KOPT-K1 (cell line): ENCODE measurements at regions not wholly inside any gene's neighbourhood (a gene's known extent, or its start where the extent isn't known, plus 50 kb on each side); places are given as distances from the start of the nearest gene placed in this dataset.

Source experiments
- H3K27ac ChIP-seq: fragments of 200-600 bp; sonication (generic); 2 replicates; pipeline ENCODE4 v1.5.1; 2016; ENCODE audit warnings: antibody characterized with exemption, mild to moderate bottlenecking, low read depth, low read length; ENCODE audit not compliant: poor library complexity, severe bottlenecking
- H3K36me3 ChIP-seq: fragments of 200-600 bp; sonication (generic); 2 replicates; pipeline ENCODE4 v1.5.1; 2017; ENCODE audit warnings: antibody characterized with exemption, mild to moderate bottlenecking, low read length, moderate library complexity; ENCODE audit not compliant: insufficient read depth
- H3K9me3 ChIP-seq: fragments of 200-600 bp; sonication (generic); 2 replicates; pipeline ENCODE4 v1.5.1; 2017; ENCODE audit warnings: antibody characterized with exemption, low read length, mild to moderate bottlenecking; ENCODE audit not compliant: insufficient read depth, poor library complexity, severe bottlenecking

DNA sequence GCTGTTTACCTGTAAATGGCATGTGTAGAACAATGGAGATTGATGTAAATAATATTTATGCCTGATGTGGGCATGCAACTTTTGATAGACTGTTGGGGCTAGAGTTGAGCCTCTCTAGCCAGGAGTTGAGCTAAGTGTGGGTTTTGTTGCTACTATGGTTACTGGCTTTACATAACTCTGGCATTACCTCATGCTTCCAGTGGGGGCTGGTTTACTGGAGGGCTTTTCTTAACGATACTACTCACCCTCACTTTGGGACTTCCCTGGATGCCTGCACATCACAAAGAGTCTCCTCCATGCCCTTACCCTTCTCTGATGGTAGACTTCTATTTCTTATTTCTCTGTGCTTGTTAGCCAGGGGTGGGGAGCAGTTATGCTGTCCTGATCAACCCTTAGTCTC lies 524.6 kb upstream of the CDH4 start:
- H3K9me3 ChIP-seq, result peaks cover 5% of the 10 kb centered on the region
- H3K36me3 ChIP-seq, result no peaks in the 10 kb centered on the region
- H3K27ac ChIP-seq, result no peak overlapping the region

DNA sequence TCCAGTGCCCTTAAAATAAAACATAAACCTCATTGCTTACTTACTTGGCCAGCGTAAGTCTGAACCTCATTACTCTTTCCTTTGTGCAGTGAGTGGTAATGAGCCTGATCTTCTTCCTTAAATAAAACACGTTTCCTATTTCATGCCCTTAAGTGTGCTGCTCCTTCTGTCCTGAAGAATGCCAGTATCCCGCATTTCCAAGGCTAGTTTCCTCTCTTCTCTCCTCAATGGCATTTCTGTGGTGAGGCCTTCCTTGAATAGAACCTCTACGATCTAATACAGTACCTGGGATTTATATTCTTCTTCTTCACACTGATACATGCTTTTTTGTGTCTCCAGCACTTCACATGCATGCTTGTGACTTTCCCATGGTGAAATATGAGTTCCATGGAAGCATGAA lies 523.4 kb upstream of the CDH4 start:
- Histone ChIP-seq H3K9me3 (peaks cover 5% of the 10 kb centered on the region), H3K36me3 (no peaks in the 10 kb centered on the region), H3K27ac (no peak overlapping the region)

DNA sequence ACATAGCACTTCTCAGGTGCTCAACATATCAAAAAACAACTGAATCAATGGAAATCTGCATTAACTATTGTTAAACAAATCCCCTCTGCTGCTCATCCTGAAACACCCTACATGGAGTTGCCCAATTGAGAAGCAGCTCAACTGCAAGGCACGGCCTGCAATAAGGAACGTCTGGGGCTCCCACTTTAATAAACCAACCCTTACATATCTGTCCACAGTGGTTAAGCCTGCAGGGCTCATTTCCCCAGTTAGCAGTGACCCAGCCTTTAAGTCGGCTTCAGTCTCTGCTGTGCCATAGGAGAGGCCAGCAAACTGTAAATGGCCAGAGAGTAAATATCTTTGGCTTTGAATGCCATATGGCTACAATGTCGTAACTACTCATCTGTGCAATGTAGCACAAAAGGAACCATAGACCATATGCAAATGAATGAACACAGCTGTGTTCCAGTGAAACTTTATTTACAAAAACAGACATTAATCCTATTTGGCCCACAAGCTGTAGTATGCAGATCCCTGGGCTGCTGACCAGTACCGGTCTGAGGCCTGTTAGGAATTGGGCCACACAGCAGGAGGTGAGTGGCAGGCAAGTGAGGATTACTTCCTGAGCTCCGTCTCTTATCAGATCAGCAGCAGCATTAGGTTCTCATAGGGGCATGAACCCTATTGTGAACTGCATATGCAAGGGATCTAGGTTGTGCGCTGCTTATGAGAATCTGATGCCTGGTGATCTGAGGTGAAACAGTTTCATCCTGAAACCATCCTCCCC lies 522.7 kb upstream of the CDH4 start:
- no peaks in the 10 kb centered on the region for H3K36me3 ChIP-seq
- no peak overlapping the region for H3K27ac ChIP-seq

DNA sequence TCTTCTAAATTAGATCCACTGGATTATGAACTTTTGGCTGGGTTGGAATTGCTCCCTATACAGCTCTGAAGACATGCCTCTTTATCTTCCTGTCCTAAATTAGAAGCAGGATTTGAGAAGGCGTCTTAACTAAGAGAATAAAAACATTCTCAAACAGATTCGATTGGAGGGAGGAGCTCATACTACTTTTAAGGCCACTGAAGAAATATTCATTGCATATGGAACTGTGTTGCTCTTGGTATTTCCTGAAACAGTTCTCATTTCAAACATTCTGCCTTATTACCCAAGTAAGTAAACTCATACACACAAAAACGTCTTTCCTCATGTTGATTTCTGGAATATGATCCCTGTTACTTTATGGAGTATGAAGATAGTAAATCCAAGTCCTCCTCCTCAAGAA lies 519.7 kb upstream of the CDH4 start:
- Histone ChIP-seq H3K27ac (no peak overlapping the region), H3K36me3 (no peaks in the 10 kb centered on the region), H3K9me3 (peaks cover 2% of the 10 kb centered on the region)

More for the DNA sequence above, 522.7 kb upstream of the CDH4 start:
- H3K9me3 ChIP-seq, result peaks cover 5% of the 10 kb centered on the region

DNA sequence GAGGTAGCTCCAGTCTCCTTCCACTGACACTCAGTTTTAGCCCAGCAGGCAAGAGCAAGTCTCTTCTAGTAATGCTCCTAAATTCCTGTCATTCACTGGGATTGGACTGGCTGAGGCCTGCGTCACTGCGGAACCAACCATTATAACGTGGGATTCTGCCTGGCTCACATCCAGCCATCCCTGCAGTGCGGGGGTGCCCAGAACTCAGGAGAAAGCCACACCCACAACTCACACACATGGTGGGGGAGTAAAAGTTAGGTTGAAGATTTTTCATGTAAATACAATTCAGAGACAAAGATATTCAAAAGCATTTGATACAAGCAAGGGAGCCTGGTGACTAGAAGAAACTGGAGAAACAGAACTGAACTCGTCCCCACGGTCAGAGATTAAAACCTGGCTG lies 504.0 kb upstream of the CDH4 start:
- Histone ChIP-seq H3K27ac (no peak overlapping the region), H3K36me3 (no peaks in the 10 kb centered on the region), H3K9me3 (no peaks in the 10 kb centered on the region)

DNA sequence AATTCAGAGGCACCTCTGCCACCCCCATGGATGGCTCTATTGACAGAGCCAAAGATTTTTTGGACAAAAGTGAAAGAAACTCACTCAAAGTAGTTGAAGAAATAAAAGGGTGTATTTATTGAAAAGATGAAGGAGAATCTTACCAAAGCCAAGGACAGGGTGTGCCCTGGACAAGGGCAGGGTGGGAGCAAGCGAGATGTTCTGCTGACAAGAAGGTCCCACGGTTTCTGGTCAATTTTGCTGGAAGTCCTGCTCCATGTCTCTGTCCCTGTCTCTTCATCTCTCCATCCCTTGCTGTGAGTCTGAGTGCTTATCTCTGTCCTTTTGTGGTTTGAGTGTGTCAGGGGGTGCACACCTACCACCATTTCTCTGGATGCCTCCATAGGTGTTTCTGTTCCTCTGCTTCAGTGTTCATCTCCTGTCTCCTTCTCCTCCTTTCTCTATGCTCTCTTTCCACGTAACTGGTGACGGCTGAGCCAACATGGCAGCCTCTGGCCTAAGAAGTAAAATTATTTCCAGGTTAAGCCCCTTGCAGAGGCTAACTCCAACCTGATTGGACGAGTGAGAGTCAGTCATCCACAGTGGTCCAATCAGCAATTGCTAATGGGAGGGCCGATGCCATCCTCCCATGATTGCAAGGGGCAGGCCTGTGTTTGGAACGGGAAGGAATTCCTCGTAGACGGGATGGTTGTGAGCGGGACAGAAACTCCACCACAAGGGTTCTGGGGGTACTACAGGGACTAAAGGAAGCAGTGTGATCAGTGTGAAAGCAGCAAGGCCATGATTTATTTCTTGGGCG lies 502.1 kb upstream of the CDH4 start:
- Histone ChIP-seq H3K36me3 (no peaks in the 10 kb centered on the region), H3K27ac (no peak overlapping the region), H3K9me3 (no peaks in the 10 kb centered on the region)

DNA sequence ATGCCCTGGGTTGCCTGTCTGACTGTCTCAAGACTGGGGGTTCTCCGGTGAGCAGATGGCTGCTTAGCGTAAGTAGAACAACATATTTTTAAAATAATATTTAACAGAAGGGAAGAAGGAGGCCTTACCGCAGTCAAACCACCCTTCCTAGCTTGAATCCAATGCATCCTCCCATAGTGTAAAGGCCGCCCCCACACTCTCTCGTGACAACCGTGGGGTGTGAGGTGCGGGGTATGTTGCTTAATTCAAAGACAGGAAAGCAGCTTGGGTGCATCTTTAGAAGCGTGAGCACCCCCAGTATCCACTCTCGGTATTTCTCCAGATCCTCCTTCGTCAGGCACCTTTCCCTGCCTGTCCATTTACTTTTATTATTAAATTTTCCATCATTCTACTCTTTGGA lies 501.2 kb upstream of the CDH4 start:
- no peaks in the 10 kb centered on the region for H3K9me3 ChIP-seq
- no peaks in the 10 kb centered on the region for H3K36me3 ChIP-seq
- H3K27ac ChIP-seq, result no peak overlapping the region

DNA sequence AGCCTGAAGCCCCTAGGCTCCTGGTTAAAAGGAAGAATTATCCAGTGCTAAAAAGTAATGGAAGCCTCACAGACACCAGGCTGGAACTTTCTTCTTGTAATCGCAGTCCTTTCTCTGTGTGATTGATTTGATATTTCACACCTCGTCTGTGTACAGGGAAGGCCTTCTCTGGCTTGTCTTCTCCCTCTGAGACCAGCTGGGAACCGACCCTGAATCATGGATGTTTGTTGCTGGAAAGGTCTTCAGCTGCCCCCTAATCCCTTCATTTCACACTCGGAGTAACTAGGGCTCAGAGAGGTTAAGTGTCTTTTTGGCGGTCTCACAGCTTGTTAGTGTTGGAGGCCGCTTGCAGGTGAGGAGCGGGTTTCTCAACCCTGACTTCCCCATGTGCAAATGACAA lies 500.2 kb upstream of the CDH4 start:
- Histone ChIP-seq H3K36me3 (no peaks in the 10 kb centered on the region), H3K27ac (no peak overlapping the region), H3K9me3 (no peaks in the 10 kb centered on the region)

DNA sequence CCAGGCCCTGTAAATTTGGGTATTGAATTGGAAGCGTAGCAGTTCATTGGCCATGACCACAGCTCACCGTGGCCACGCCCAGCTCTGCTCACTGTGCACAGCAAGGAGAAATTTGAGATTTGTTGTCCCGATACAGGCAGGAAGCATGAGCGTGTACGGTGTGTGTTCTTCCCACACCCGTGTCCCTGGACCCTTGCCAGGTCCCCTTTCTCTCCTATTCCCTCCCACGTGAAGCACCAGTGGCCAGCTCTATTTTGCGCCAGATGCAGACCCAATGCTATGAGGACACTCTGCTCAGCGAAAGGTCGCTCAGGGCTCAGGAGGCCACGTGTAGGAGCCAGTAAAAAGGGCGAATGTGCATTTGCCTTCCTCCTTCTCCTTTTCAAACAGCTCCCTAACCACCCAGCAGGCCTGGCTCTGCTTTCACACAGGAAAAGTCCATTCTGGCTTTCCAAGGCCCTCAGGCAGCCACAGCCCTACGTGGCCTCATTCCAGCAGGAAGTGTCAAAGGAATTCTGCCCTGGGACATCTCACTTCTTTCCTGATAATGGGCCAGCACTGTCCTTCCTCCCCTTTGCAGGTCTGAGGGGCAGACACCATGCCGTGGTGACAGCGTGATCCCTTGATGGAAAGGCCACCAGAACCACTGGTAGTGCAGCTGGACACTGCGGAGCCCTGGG lies 499.2 kb upstream of the CDH4 start:
- Histone ChIP-seq H3K27ac (no peak overlapping the region), H3K36me3 (no peaks in the 10 kb centered on the region), H3K9me3 (no peaks in the 10 kb centered on the region)

DNA sequence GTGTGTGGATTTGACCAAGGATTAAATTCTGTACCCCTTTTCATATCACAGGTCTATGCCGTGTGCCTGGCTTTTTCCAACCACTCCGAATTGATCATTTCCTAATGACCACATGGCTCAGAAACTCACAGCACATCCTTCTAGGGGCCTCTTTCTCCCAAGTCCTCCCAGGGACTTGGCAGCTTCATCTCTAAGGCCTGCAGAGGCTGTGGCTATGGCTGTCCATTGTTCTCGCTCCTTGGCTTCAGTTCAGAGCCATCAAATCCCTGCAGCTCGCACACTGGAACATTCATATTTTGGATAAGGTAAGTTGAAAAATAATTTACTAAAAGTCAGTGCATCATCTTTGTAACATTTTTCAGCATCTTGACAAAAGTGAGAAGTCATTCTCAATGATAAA lies 497.2 kb upstream of the CDH4 start:
- H3K36me3 ChIP-seq, result no peaks in the 10 kb centered on the region
- no peak overlapping the region for H3K27ac ChIP-seq
- H3K9me3 ChIP-seq, result no peaks in the 10 kb centered on the region

DNA sequence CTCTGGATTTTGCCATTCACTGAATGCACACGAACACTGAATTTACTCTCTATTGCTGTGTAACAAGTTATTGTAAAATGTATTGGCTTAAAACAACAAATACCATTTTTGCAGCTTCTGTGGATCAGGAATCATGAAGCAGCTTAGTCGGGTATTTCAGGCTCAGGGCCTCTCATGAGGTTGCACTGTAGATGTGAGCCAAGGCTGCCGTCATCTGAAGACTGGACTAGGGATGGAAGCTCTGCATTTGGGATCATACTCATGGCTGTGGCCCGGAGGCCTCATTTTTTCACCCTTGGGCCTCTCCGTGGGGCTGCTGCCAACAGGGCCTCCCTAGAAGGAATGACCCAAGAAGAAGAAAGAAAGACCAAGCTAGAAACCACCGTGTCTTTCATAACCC lies 492.4 kb upstream of the CDH4 start:
- H3K9me3 ChIP-seq, result no peaks in the 10 kb centered on the region
- H3K27ac ChIP-seq, result no peak overlapping the region
- no peaks in the 10 kb centered on the region for H3K36me3 ChIP-seq

DNA sequence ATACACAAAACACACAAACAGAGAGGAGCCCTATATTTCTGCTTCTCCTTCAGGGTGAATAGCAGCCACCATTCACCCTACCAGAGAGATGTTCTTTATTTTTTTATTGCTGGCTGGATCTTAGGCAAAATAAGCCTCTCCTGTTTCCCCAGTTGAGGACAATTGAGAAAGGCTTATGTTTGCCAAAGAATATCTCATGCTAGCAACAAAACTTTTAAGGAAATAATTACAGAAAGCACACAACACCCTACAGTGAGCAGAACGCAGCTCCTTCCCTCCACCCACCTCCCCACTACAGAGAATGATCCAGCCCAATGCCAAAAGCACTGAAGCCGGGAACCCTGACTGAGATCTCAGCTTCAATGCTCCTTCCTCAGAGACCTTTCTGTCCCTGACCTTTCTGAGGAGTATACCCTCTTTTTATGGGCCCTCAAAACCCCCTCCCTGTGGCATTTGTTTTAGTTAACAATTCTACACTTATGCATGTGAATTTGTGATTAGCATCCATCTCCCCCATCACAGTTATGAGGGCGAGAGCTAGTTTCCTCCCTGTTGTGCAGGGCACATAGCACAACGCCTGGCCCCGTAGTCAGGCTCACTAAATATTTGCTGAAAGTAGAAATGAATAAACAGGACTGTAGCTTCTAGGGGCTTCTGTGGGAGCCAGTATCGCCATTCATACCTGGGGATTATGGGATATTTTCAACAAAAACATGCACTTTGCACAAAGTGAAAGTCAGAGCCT lies 491.6 kb upstream of the CDH4 start:
- Histone ChIP-seq H3K27ac (peak overlapping the region; percentile 37), H3K9me3 (no peaks in the 10 kb centered on the region), H3K36me3 (no peaks in the 10 kb centered on the region)

DNA sequence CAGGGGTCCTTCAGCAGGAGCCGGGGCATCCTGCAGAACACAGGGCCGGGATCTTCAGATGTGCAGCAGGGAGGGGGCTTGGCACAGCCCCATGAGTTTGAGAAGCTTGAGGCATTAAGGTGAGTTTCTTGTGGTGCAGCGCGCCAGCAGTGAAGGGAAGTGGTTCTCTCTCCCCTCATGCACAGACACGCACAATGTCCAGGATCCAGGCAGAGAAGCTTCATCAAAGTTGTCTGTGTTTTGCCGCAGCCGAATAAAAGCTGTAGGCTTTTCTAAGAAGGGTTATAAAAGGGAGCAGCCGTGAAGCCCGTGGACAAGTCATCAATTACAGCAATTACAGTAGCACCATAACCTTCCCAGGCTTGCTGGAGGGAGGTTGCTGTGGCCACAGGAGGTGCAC lies 491.0 kb upstream of the CDH4 start:
- Histone ChIP-seq H3K36me3 (no peaks in the 10 kb centered on the region), H3K9me3 (no peaks in the 10 kb centered on the region), H3K27ac (peak overlapping the region; percentile 37)

DNA sequence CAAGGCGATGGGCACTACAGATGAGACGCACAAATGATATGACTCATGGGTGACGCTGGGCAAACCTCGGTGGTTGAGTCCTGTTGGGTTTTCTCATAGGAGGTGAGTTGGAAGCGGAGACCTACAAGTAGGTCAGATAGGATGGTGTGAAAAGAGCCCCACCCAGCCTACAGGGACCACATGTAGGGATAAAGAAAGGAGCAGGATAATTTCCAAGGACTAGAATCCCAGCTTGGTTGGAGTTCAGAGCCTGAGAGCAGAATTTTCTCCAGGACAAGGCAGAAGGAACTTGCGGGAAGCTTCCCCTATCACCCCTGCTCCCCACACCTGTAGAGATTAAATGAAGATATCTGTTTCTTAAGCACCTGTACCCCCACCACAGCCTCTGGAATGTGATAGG lies 489.7 kb upstream of the CDH4 start:
- Histone ChIP-seq H3K36me3 (no peaks in the 10 kb centered on the region), H3K9me3 (no peaks in the 10 kb centered on the region), H3K27ac (no peak overlapping the region)

DNA sequence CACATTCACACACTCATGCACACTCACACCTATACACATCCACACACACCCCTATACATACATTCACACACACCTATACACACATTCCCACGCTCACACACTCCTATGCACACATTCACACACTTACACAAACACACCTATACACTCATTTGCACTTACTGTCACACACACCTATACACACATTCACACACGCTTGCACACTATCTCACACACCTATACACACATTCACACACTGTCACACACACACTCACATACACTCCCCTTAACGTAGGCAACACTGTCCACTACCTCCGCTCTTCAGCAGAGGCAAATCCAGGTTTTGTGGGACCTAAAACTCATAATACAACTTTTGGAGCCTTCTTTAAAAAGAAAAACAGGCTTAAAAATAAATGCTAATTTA lies 487.7 kb upstream of the CDH4 start:
- Histone ChIP-seq H3K27ac (no peak overlapping the region), H3K9me3 (no peaks in the 10 kb centered on the region), H3K36me3 (no peaks in the 10 kb centered on the region)
